Coronary artery (tissue), 2 donors: ENCODE measurements at regions not wholly inside any gene's neighbourhood (a gene's known extent, or its start where the extent isn't known, plus 50 kb on each side); places are given as distances from the start of the nearest gene placed in this dataset.

Source experiments
- DNase-seq: peaks from one replicate; pipeline ENCODE4 v3.0.0-alpha.2; 2017; ENCODE audit warnings: low spot score
- H3K27ac ChIP-seq, 2 donors: fragments of 200-600 bp; sonication (generic); one replicate each; pipeline ENCODE4 v1.5.1; 2016 to 2019
- H3K4me3 ChIP-seq: fragments of 200-600 bp; sonication (generic); 2 replicates; pipeline ENCODE4 v1.5.1; 2016; ENCODE audit warnings: mild to moderate bottlenecking, moderate library complexity
- CTCF ChIP-seq: fragments of 200-600 bp; sonication (generic); IDR thresholded peaks from one replicate; pipeline ENCODE4 v1.5.1; 2019; ENCODE audit warnings: antibody characterized with exemption

GRCh38 chr13:63628310-63628709 lies 2212.7 kb upstream of the PCDH20 start:
- no peak for DNase-seq
- H3K4me3 ChIP-seq: no peak overlapping the region
- no peak for TF ChIP-seq CTCF
- no peak overlapping the region for H3K27ac ChIP-seq

- no peak for DNase-seq
- H3K27ac ChIP-seq: no peak overlapping the region
- no peak for TF ChIP-seq CTCF
- no peak overlapping the region for H3K4me3 ChIP-seq
Measured at GRCh38 chr13:63625869-63626268, 2210.2 kb upstream of the PCDH20 start.

- H3K27ac ChIP-seq: no peak overlapping the region
- no peak for DNase-seq
- H3K4me3 ChIP-seq: no peak overlapping the region
- no peak for TF ChIP-seq CTCF
Measured at GRCh38 chr13:63614874-63615612, 2199.4 kb upstream of the PCDH20 start.

GRCh38 chr13:63607153-63607552 lies 2191.5 kb upstream of the PCDH20 start:
- no peak overlapping the region for H3K4me3 ChIP-seq
- no peak for DNase-seq
- TF ChIP-seq CTCF: no peak
- H3K27ac ChIP-seq: no peak overlapping the region

- Histone ChIP-seq H3K27ac (no peak overlapping the region), H3K4me3 (no peak overlapping the region)
- no peak for TF ChIP-seq CTCF
- no peak for DNase-seq
Measured at GRCh38 chr13:63605962-63606361, 2190.3 kb upstream of the PCDH20 start.

- Histone ChIP-seq H3K27ac (no peak overlapping the region), H3K4me3 (no peak overlapping the region)
- no peak for TF ChIP-seq CTCF
- no peak for DNase-seq
Measured at GRCh38 chr13:63605403-63605802, 2189.8 kb upstream of the PCDH20 start.

- H3K27ac ChIP-seq: no peak overlapping the region
- TF ChIP-seq CTCF: no peak
- H3K4me3 ChIP-seq: no peak overlapping the region
- DNase-seq: no peak
Measured at GRCh38 chr13:63595811-63596210, 2180.2 kb upstream of the PCDH20 start.
